IMR-90 (cell line): ENCODE measurements at regions not wholly inside any gene's neighbourhood (a gene's known extent, or its start where the extent isn't known, plus 50 kb on each side); places are given as distances from the start of the nearest gene placed in this dataset.

ENCODE experiments used
- ATAC-seq: fragments of 200-7000 bp; cut with Tn5 transposase; 2 replicates; pipeline ENCODE4 v1.9.1; 2020; ENCODE audit warnings: low read depth, mild to moderate bottlenecking, moderate library complexity
- BruUV-seq: library from RNA; stranded (reverse); fragments of 400-500 nt; replicated peaks from 2 replicates; lab custom pipeline; 2021; lab: Mats Ljungman, UMichigan
- CTCF ChIA-PET: fragments of 300-600 bp; formaldehyde crosslinking; extraction: SDS; loops from one replicate; lab custom pipeline; 2021; ENCODE audit warnings: antibody characterized with exemption; lab: Yijun Ruan, JAX
- POLR2A ChIA-PET: fragments of 300-600 bp; sonication (Branson Sonifier 250); formaldehyde crosslinking; loops from one replicate; lab custom pipeline; 2022; ENCODE audit warnings: antibody characterized with exemption; ENCODE audit not compliant: unreplicated experiment; lab: Charles Lee
- DNase-seq: peaks from one replicate; pipeline ENCODE4 v3.0.0; 2013
- H2AFZ ChIP-seq: replicated peaks from 2 replicates; pipeline ENCODE3; 2013; ENCODE audit warnings: low read length, mild to moderate bottlenecking; ENCODE audit not compliant: poor library complexity
- H2AK5ac ChIP-seq: 2 replicates; pipeline ENCODE4 v1.6.1; 2013; ENCODE audit warnings: low read depth, low read length, inconsistent platforms
- H2AK9ac ChIP-seq: replicated peaks from 2 replicates; pipeline ENCODE3; 2013; ENCODE audit warnings: mild to moderate bottlenecking, low read depth, low read length, moderate library complexity; ENCODE audit not compliant: poor library complexity
- H2BK120ac ChIP-seq: 2 replicates; pipeline ENCODE4 v1.6.1; 2013; ENCODE audit warnings: low read depth, low read length, inconsistent platforms
- H2BK15ac ChIP-seq: 3 replicates; pipeline ENCODE4 v1.6.1; 2013; ENCODE audit warnings: low read depth, low read length, inconsistent platforms
- H2BK20ac ChIP-seq: 2 replicates; pipeline ENCODE4 v1.6.1; 2013; ENCODE audit warnings: low read depth, mild to moderate bottlenecking, inconsistent platforms, low read length, moderate library complexity
- H2BK5ac ChIP-seq: 2 replicates; pipeline ENCODE4 v1.6.1; 2013; ENCODE audit warnings: mild to moderate bottlenecking, low read depth, low read length, inconsistent platforms; ENCODE audit not compliant: poor library complexity, severe bottlenecking
- H3K14ac ChIP-seq: replicated peaks from 2 replicates; pipeline ENCODE4 v1.6.1; 2013; ENCODE audit warnings: low read depth, low read length, inconsistent platforms
- H3K18ac ChIP-seq: 2 replicates; pipeline ENCODE4 v1.6.1; 2013; ENCODE audit warnings: low read depth, low read length, control low read depth
- H3K23ac ChIP-seq: 2 replicates; pipeline ENCODE4 v1.6.1; 2013; ENCODE audit warnings: low read depth, low read length, inconsistent platforms
- H3K27ac ChIP-seq: 2 replicates; pipeline ENCODE4 v1.5.1; 2013; ENCODE audit warnings: mild to moderate bottlenecking, control low read depth, low read length; ENCODE audit not compliant: insufficient read depth
- H3K27me3 ChIP-seq: 2 replicates; pipeline ENCODE4 v1.6.1; 2013; ENCODE audit warnings: low read length; ENCODE audit not compliant: control insufficient read depth, insufficient read depth
- H3K36me3 ChIP-seq: 2 replicates; pipeline ENCODE4 v1.6.1; 2013; ENCODE audit warnings: low read length, mixed read lengths; ENCODE audit not compliant: control insufficient read depth, insufficient read depth
- H3K4ac ChIP-seq: 2 replicates; pipeline ENCODE4 v1.6.1; 2013; ENCODE audit warnings: low read depth, low read length, inconsistent platforms
- H3K4me1 ChIP-seq: 2 replicates; pipeline ENCODE4 v1.6.1; 2013; ENCODE audit warnings: low read length, mixed read lengths; ENCODE audit not compliant: control insufficient read depth, insufficient read depth
- H3K4me2 ChIP-seq: 2 replicates; pipeline ENCODE4 v1.6.1; 2013; ENCODE audit warnings: low read depth, mild to moderate bottlenecking, control low read depth, low read length, moderate library complexity
- H3K4me3 ChIP-seq: 2 replicates; pipeline ENCODE4 v1.5.1; 2013; ENCODE audit warnings: low read depth, mild to moderate bottlenecking, control low read depth, low read length, moderate library complexity; ENCODE audit not compliant: insufficient read depth
- H3K56ac ChIP-seq: 2 replicates; pipeline ENCODE4 v1.6.1; 2013; ENCODE audit warnings: low read length, inconsistent platforms; ENCODE audit not compliant: insufficient read depth; ENCODE audit errors: extremely low read depth
- H3K79me1 ChIP-seq, 2 experiments: 2 replicates each; pipeline ENCODE4 v1.6.1; 2013; ENCODE audit warnings: low read length in 2 of 2, inconsistent platforms in 1 of 2, low read depth in 1 of 2
- H3K9ac ChIP-seq: 2 replicates; pipeline ENCODE4 v1.6.1; 2013; ENCODE audit warnings: low read depth, low read length, control low read depth
- H3K9me1 ChIP-seq: 2 replicates; pipeline ENCODE4 v1.6.1; 2013; ENCODE audit warnings: low read length, inconsistent platforms; ENCODE audit not compliant: insufficient read depth
- H3K9me3 ChIP-seq: 2 replicates; pipeline ENCODE4 v1.6.1; 2013; ENCODE audit warnings: low read length; ENCODE audit not compliant: control insufficient read depth, insufficient read depth
- H4K20me1 ChIP-seq: 2 replicates; pipeline ENCODE4 v1.6.1; 2013; ENCODE audit warnings: low read length, inconsistent platforms; ENCODE audit not compliant: insufficient read depth
- H4K5ac ChIP-seq: 2 replicates; pipeline ENCODE4 v1.6.1; 2013; ENCODE audit warnings: mild to moderate bottlenecking, low read depth, low read length, control low read depth
- H4K8ac ChIP-seq, 2 experiments: 2 replicates each; pipeline ENCODE4 v1.6.1; 2013; ENCODE audit warnings: low read depth in 2 of 2, low read length in 2 of 2, control low read depth in 1 of 2, inconsistent platforms in 1 of 2
- H4K91ac ChIP-seq: 2 replicates; pipeline ENCODE4 v1.6.1; 2013; ENCODE audit warnings: low read depth, low read length, inconsistent platforms; ENCODE audit not compliant: insufficient read depth
- BHLHE40 ChIP-seq: fragments of 150-350 bp; IDR thresholded peaks from 2 replicates; pipeline ENCODE4 v1.6.1; 2016; ENCODE audit warnings: mild to moderate bottlenecking, low read depth, low read length
- CEBPB ChIP-seq: IDR thresholded peaks from 2 replicates; pipeline ENCODE4 v1.6.1; 2012; ENCODE audit warnings: low read depth, low read length, improper control_type of control experiment
- CHD1 ChIP-seq: IDR thresholded peaks from 2 replicates; pipeline ENCODE4 v1.6.1; 2012; ENCODE audit warnings: low read depth, low read length, improper control_type of control experiment
- FOS ChIP-seq: fragments of 150-350 bp; IDR thresholded peaks from 2 replicates; pipeline ENCODE4 v1.6.1; 2016; ENCODE audit warnings: low read depth, low read length
- MAFK ChIP-seq: IDR thresholded peaks from 2 replicates; pipeline ENCODE4 v1.6.1; 2012; ENCODE audit warnings: low read depth, low read length, improper control_type of control experiment
- MAZ ChIP-seq: IDR thresholded peaks from 2 replicates; pipeline ENCODE4 v1.6.1; 2012; ENCODE audit warnings: low read depth, mild to moderate bottlenecking, low read length, improper control_type of control experiment, moderate library complexity, borderline replicate concordance
- MXI1 ChIP-seq: IDR thresholded peaks from 2 replicates; pipeline ENCODE4 v1.6.1; 2012; ENCODE audit warnings: low read depth, mild to moderate bottlenecking, low read length, moderate library complexity, borderline replicate concordance
- NFE2L2 ChIP-seq: fragments of 150-350 bp; IDR thresholded peaks from 2 replicates; pipeline ENCODE4 v1.6.1; 2016; ENCODE audit warnings: low read depth, mild to moderate bottlenecking, low read length
- POLR2A ChIP-seq: IDR thresholded peaks from 2 replicates; pipeline ENCODE4 v1.6.1; 2012; ENCODE audit warnings: mild to moderate bottlenecking, low read depth, low read length
- RAD21 ChIP-seq: IDR thresholded peaks from 2 replicates; pipeline ENCODE4 v1.6.1; 2012; ENCODE audit warnings: low read length, improper control_type of control experiment
- RCOR1 ChIP-seq: IDR thresholded peaks from 2 replicates; pipeline ENCODE4 v1.6.1; 2012; ENCODE audit warnings: mild to moderate bottlenecking, low read length, improper control_type of control experiment; ENCODE audit not compliant: insufficient replicate concordance
- RFX5 ChIP-seq: IDR thresholded peaks from 2 replicates; pipeline ENCODE4 v1.8.0; 2012; ENCODE audit warnings: low read depth, mild to moderate bottlenecking, low read length, moderate library complexity
- SMC3 ChIP-seq: fragments of 150-350 bp; IDR thresholded peaks from 2 replicates; pipeline ENCODE4 v1.6.1; 2016; ENCODE audit warnings: low read depth, mild to moderate bottlenecking, antibody characterized with exemption, low read length, moderate library complexity
- WGBS, 2 experiments: methylation state at CpG; one replicate each; pipeline versions ENCODE4 v1.1.5 to v1.1.7; 2013; ENCODE audit warnings: missing lambda C conversion rate in 2 of 2; ENCODE audit not compliant: insufficient read length in 1 of 2; ENCODE audit errors: extremely low coverage in 2 of 2; 5-methylcytosine and 5-hydroxymethylcytosine counted together
- dilution Hi-C: fragments of 300-500 bp; cut with HindIII; formaldehyde crosslinking; loops from one replicate; pipeline ENCODE4 v1.14.3; 2018; ENCODE audit warnings: low sequenced_read_pairs; ENCODE audit not compliant: unreplicated experiment
- in situ Hi-C: fragments of 300-500 bp; cut with MboI; formaldehyde crosslinking; loops from 3 replicates; pipeline ENCODE4 v1.14.3; 2019; ENCODE audit warnings: low sequenced_read_pairs, inconsistent platforms, mixed read lengths
- intact Hi-C: fragments of 100-400 bp; cut with micrococcal nuclease; formaldehyde crosslinking; loops from 2 replicates; pipeline ENCODE4 v1.10.0; 2022
- TF ChIP-seq, protein P1 (sequence below): fragments of 150-350 bp; IDR thresholded peaks from 2 replicates; pipeline ENCODE4 v1.6.1; 2017; ENCODE audit warnings: mild to moderate bottlenecking, antibody characterized with exemption, low read length, low read depth
- TF ChIP-seq, protein P2 (sequence below): conservative IDR thresholded peaks from 2 replicates; pipeline ENCODE4 v1.5.1; 2012; ENCODE audit warnings: mild to moderate bottlenecking, low read depth, low read length, improper control_type of control experiment
- TF ChIP-seq, protein P3 (sequence below): fragments of 150-350 bp; IDR thresholded peaks from 2 replicates; pipeline ENCODE4 v1.6.1; 2016; ENCODE audit warnings: low read depth, mild to moderate bottlenecking, low read length, moderate library complexity, borderline replicate concordance

DNA sequence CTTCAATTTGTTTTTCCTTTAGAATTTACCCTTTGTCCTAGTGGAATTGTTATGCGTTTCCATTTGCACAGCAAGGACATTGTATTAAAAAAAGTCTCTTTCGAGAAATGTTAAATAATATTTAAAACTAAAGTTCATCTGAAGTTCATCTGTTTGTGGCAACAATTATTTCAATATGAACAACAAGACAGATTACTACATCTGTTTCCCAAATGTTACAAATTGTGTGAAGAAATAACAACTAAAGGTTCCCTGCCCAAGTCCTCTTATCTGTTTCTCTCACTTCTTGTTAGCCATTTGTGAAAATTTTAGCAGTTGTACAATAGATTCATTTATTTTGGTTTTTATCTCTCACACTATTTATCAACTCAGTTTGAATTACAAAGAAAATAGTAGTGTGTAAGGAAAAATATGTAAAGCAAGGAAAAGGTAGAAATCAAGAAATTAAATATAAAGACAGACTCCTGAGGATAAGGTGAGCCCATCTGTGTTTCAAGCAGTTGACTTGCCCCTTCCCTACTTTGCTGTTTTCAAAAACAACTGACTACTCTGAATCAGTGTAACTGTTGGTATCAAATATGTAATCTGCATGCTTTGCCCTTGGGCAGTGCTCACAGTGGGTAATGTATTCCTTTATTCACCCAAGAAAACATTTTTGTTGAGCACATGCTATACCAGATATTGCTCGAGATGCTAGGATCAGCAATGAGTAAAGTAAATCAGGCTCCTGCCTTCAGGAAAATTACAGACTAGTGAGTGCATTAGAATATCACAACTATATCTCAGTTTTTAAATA is 118.9 kb upstream of the PCDH7 start:
- no peak overlapping the region for H3K27ac ChIP-seq
- H3K4me2 ChIP-seq, result no peak overlapping the region
- no peak overlapping the region for H4K5ac ChIP-seq
- H3K4me1 ChIP-seq, result no peaks in the 10 kb centered on the region
- H2AK9ac ChIP-seq, result no peak overlapping the region
- H4K20me1 ChIP-seq, result no peaks in the 10 kb centered on the region
- H2AK5ac ChIP-seq, result no peak overlapping the region
- no peak overlapping the region for H2BK5ac ChIP-seq
- no peak overlapping the region for H3K56ac ChIP-seq
- ChIA-PET POLR2A (no interaction called here), CTCF (no interaction called here)
- BruUV-seq, result no TSS peak
- H3K9ac ChIP-seq, result no peak overlapping the region
- H3K9me1 ChIP-seq, result no peaks in the 10 kb centered on the region
- dilution Hi-C loops (no loop called here), in situ Hi-C loops (no loop called here), intact Hi-C loops (no loop called here)
- no peaks in the 10 kb centered on the region for H3K36me3 ChIP-seq
- TF ChIP-seq, protein P1, sequence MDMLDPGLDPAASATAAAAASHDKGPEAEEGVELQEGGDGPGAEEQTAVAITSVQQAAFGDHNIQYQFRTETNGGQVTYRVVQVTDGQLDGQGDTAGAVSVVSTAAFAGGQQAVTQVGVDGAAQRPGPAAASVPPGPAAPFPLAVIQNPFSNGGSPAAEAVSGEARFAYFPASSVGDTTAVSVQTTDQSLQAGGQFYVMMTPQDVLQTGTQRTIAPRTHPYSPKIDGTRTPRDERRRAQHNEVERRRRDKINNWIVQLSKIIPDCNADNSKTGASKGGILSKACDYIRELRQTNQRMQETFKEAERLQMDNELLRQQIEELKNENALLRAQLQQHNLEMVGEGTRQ, result no peak
- no peak for TF ChIP-seq MAZ
- no peak for TF ChIP-seq CHD1
- TF ChIP-seq NFE2L2, result no peak
- TF ChIP-seq RFX5, result no peak
- no peak for TF ChIP-seq MXI1
- TF ChIP-seq SMC3, result no peak
- no peak for TF ChIP-seq RAD21
- TF ChIP-seq FOS, result no peak
- TF ChIP-seq CEBPB, result no peak
- TF ChIP-seq RCOR1, result no peak
- no peak for TF ChIP-seq BHLHE40
- no peak for TF ChIP-seq POLR2A
- no peak for TF ChIP-seq MAFK
- TF ChIP-seq, protein P2, sequence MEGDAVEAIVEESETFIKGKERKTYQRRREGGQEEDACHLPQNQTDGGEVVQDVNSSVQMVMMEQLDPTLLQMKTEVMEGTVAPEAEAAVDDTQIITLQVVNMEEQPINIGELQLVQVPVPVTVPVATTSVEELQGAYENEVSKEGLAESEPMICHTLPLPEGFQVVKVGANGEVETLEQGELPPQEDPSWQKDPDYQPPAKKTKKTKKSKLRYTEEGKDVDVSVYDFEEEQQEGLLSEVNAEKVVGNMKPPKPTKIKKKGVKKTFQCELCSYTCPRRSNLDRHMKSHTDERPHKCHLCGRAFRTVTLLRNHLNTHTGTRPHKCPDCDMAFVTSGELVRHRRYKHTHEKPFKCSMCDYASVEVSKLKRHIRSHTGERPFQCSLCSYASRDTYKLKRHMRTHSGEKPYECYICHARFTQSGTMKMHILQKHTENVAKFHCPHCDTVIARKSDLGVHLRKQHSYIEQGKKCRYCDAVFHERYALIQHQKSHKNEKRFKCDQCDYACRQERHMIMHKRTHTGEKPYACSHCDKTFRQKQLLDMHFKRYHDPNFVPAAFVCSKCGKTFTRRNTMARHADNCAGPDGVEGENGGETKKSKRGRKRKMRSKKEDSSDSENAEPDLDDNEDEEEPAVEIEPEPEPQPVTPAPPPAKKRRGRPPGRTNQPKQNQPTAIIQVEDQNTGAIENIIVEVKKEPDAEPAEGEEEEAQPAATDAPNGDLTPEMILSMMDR, result no peak
- TF ChIP-seq, protein P3, sequence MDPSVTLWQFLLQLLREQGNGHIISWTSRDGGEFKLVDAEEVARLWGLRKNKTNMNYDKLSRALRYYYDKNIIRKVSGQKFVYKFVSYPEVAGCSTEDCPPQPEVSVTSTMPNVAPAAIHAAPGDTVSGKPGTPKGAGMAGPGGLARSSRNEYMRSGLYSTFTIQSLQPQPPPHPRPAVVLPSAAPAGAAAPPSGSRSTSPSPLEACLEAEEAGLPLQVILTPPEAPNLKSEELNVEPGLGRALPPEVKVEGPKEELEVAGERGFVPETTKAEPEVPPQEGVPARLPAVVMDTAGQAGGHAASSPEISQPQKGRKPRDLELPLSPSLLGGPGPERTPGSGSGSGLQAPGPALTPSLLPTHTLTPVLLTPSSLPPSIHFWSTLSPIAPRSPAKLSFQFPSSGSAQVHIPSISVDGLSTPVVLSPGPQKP, result no peak
- ATAC-seq, result no peak
- no peak overlapping the region for H4K91ac ChIP-seq
- no peak overlapping the region for H3K23ac ChIP-seq
- no peak overlapping the region for H3K14ac ChIP-seq
- no peaks in the 10 kb centered on the region for H3K27me3 ChIP-seq
- no peaks in the 10 kb centered on the region for H3K9me3 ChIP-seq
- H4K8ac ChIP-seq, result no peak overlapping the region
- DNase-seq, result no peak
- no peak overlapping the region for H3K4ac ChIP-seq
- no peak overlapping the region for H2BK15ac ChIP-seq
- H2AFZ ChIP-seq, result no peak overlapping the region
- H3K79me1 ChIP-seq, result no peaks in the 10 kb centered on the region
- H2BK20ac ChIP-seq, result no peak overlapping the region
- no peak overlapping the region for H3K4me3 ChIP-seq
- H3K18ac ChIP-seq, result no peak overlapping the region
- WGBS, 2 experiments, result no CpG with 5 or more reads among the region's 3 CpGs
- H2BK120ac ChIP-seq, result no peak overlapping the region
